Hepatocyte (in vitro differentiated cells): ENCODE measurements at regions not wholly inside any gene's neighbourhood (a gene's known extent, or its start where the extent isn't known, plus 50 kb on each side); places are given as distances from the start of the nearest gene placed in this dataset.

ENCODE experiments used
- EZH2 ChIP-seq: fragments of 200-600 bp; sonication (generic); IDR thresholded peaks from 2 replicates; pipeline ENCODE4 v1.6.1; 2016; ENCODE audit warnings: antibody characterized with exemption, mild to moderate bottlenecking, borderline replicate concordance
- EZH2phosphoT487 ChIP-seq: fragments of 200-600 bp; sonication (generic); IDR thresholded peaks from one replicate; pipeline ENCODE4 v1.6.1; 2018; ENCODE audit warnings: antibody characterized with exemption, mild to moderate bottlenecking, low read depth, moderate library complexity; ENCODE audit not compliant: unreplicated experiment, severe bottlenecking
- TF ChIP-seq, protein P1 (sequence below): fragments of 200-600 bp; sonication (generic); IDR thresholded peaks from 2 replicates; pipeline ENCODE4 v1.5.1; 2016; ENCODE audit warnings: antibody characterized with exemption, mild to moderate bottlenecking; ENCODE audit not compliant: poor library complexity

DNA sequence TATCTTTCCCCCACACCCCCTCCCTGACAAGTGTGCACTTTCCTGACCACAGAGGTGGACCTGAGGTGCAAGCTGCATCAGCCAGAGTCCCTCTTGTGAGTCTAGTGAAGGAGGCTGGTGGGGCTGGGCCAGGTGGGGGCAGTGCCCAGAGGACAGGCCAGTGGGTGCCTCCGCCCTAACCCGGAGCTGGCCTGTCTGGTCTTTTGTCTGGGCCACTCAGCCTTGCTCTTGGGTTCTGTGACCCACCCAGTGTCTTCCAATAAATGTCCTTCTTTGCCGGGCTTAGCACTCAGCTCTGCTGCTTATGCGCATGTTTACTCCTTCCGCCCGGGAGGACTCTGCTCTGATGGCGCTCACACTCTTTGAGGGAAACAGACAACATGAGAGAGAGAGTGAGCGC lies 526.2 kb downstream of the TBC1D22A start:
- TF ChIP-seq, protein P1, sequence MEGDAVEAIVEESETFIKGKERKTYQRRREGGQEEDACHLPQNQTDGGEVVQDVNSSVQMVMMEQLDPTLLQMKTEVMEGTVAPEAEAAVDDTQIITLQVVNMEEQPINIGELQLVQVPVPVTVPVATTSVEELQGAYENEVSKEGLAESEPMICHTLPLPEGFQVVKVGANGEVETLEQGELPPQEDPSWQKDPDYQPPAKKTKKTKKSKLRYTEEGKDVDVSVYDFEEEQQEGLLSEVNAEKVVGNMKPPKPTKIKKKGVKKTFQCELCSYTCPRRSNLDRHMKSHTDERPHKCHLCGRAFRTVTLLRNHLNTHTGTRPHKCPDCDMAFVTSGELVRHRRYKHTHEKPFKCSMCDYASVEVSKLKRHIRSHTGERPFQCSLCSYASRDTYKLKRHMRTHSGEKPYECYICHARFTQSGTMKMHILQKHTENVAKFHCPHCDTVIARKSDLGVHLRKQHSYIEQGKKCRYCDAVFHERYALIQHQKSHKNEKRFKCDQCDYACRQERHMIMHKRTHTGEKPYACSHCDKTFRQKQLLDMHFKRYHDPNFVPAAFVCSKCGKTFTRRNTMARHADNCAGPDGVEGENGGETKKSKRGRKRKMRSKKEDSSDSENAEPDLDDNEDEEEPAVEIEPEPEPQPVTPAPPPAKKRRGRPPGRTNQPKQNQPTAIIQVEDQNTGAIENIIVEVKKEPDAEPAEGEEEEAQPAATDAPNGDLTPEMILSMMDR, result no peak
- TF ChIP-seq EZH2 (no peak), EZH2phosphoT487 (no peak)
